SK-N-SH treated with all-trans-retinoic acid at 6 μM for 48 hours (cell line): ENCODE measurements at regions not wholly inside any gene's neighbourhood (a gene's known extent, or its start where the extent isn't known, plus 50 kb on each side); places are given as distances from the start of the nearest gene placed in this dataset.

ENCODE experiments used
- ATAC-seq: fragments of 200-7000 bp; cut with Tn5 transposase; 3 replicates; pipeline ENCODE4 v1.9.1; 2020; ENCODE audit warnings: mild to moderate bottlenecking, moderate library complexity
- ARNTL ChIP-seq: fragments of 450-650 bp; formaldehyde crosslinking; IDR thresholded peaks from 2 replicates; pipeline ENCODE4 v1.5.0; 2020; ENCODE audit warnings: low read depth, mild to moderate bottlenecking, moderate library complexity, borderline replicate concordance
- CREB5 ChIP-seq: fragments of 250-450 bp; sonication (Bioruptor Pico); IDR thresholded peaks from 2 replicates; pipeline ENCODE4 v1.5.1; 2020; ENCODE audit warnings: low read depth, mild to moderate bottlenecking, moderate library complexity
- CSDC2 ChIP-seq: fragments of 250-450 bp; sonication (Bioruptor Pico); IDR thresholded peaks from 2 replicates; pipeline ENCODE4 v1.5.0; 2020; ENCODE audit warnings: mild to moderate bottlenecking, moderate library complexity
- ISL1 ChIP-seq: fragments of 250-450 bp; sonication (Bioruptor Pico); IDR thresholded peaks from 2 replicates; pipeline ENCODE4 v2.1.2; 2022; ENCODE audit warnings: mild to moderate bottlenecking, moderate library complexity
- OSR1 ChIP-seq: fragments of 250-450 bp; sonication (Bioruptor Pico); IDR thresholded peaks from 2 replicates; pipeline ENCODE4 v1.8.0; 2022; ENCODE audit warnings: moderate library complexity, mild to moderate bottlenecking, inconsistent platforms
- PATZ1 ChIP-seq: fragments of 250-450 bp; sonication (Bioruptor Pico); IDR thresholded peaks from 2 replicates; pipeline ENCODE4 v1.8.0; 2020; ENCODE audit warnings: mild to moderate bottlenecking, moderate library complexity, borderline replicate concordance
- POU6F1 ChIP-seq: fragments of 250-450 bp; sonication (Bioruptor Pico); IDR thresholded peaks from 2 replicates; pipeline ENCODE4 v1.8.0; 2021; ENCODE audit warnings: low read depth, mild to moderate bottlenecking, moderate library complexity, borderline replicate concordance
- PPARA ChIP-seq: fragments of 250-450 bp; sonication (Bioruptor Pico); IDR thresholded peaks from 2 replicates; pipeline ENCODE4 v1.5.0; 2020; ENCODE audit warnings: mild to moderate bottlenecking, borderline replicate concordance
- RARB ChIP-seq: fragments of 250-450 bp; sonication (Bioruptor Pico); IDR thresholded peaks from 2 replicates; pipeline ENCODE4 v1.8.0; 2021; ENCODE audit warnings: mild to moderate bottlenecking, moderate library complexity
- SNAI2 ChIP-seq: fragments of 250-450 bp; sonication (Bioruptor Pico); IDR thresholded peaks from 2 replicates; pipeline ENCODE4 v1.5.0; 2020; ENCODE audit warnings: mild to moderate bottlenecking, moderate library complexity
- TCF4 ChIP-seq: fragments of 250-450 bp; sonication (Bioruptor Pico); IDR thresholded peaks from 2 replicates; pipeline ENCODE4 v1.8.0; 2021; ENCODE audit warnings: mild to moderate bottlenecking, moderate library complexity, borderline replicate concordance
- TOX ChIP-seq: fragments of 250-450 bp; sonication (Bioruptor Pico); IDR thresholded peaks from 2 replicates; pipeline ENCODE4 v1.8.0; 2021; ENCODE audit warnings: mild to moderate bottlenecking, moderate library complexity, borderline replicate concordance
- ZC3H10 ChIP-seq: fragments of 250-450 bp; sonication (Bioruptor Pico); IDR thresholded peaks from 2 replicates; pipeline ENCODE4 v1.5.1; 2021; ENCODE audit warnings: mild to moderate bottlenecking, moderate library complexity
- ZFP3 ChIP-seq: fragments of 250-450 bp; sonication (Bioruptor Pico); IDR thresholded peaks from 2 replicates; pipeline ENCODE4 v1.5.0; 2020; ENCODE audit warnings: mild to moderate bottlenecking, moderate library complexity
- ZFP30 ChIP-seq: fragments of 450-650 bp; formaldehyde crosslinking; IDR thresholded peaks from 2 replicates; pipeline ENCODE4 v1.5.0; 2022; ENCODE audit warnings: mild to moderate bottlenecking, moderate library complexity
- ZNF565 ChIP-seq: fragments of 450-650 bp; formaldehyde crosslinking; conservative IDR thresholded peaks from 2 replicates; pipeline ENCODE4 v1.5.0; 2020; ENCODE audit warnings: low read depth, mild to moderate bottlenecking, moderate library complexity
- ZNF70 ChIP-seq: fragments of 450-650 bp; formaldehyde crosslinking; IDR thresholded peaks from 2 replicates; pipeline ENCODE4 v1.5.0; 2020; ENCODE audit warnings: mild to moderate bottlenecking, moderate library complexity
- ZNF8 ChIP-seq: fragments of 450-650 bp; formaldehyde crosslinking; IDR thresholded peaks from 2 replicates; pipeline ENCODE4 v1.5.0; 2020; ENCODE audit warnings: mild to moderate bottlenecking, moderate library complexity
- TF ChIP-seq, protein P1 (sequence below): fragments of 250-450 bp; sonication (Bioruptor Pico); IDR thresholded peaks from 2 replicates; pipeline ENCODE4 v1.5.0; 2020; ENCODE audit warnings: mild to moderate bottlenecking, moderate library complexity
- TF ChIP-seq, protein P2 (sequence below): fragments of 250-450 bp; sonication (Bioruptor Pico); IDR thresholded peaks from 2 replicates; pipeline ENCODE4 v1.5.1; 2021; ENCODE audit warnings: mild to moderate bottlenecking, moderate library complexity

DNA sequence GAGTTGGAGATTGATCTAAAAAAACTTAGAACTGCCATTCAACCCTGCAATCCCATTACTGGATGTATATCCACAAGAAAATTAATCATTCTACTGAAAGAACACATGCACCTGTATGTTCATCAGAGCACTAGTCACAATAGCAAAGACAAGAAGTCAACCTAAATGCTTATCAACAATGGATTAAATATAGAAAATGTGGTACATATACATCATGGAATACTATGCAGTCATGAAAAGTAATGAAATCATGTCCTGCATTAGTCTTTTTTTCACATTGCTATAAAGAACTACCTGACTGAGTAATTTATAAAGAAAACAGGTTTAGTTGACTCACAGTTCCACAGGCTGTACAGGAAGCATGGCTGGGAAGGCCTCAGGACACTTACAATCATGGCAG is 850.5 kb downstream of the TECRL start:
- TF ChIP-seq PPARA (CRISPR knock-in tag) (no peak), ZNF8 (CRISPR knock-in tag) (peak; percentile 69)
- TF ChIP-seq, protein P1, sequence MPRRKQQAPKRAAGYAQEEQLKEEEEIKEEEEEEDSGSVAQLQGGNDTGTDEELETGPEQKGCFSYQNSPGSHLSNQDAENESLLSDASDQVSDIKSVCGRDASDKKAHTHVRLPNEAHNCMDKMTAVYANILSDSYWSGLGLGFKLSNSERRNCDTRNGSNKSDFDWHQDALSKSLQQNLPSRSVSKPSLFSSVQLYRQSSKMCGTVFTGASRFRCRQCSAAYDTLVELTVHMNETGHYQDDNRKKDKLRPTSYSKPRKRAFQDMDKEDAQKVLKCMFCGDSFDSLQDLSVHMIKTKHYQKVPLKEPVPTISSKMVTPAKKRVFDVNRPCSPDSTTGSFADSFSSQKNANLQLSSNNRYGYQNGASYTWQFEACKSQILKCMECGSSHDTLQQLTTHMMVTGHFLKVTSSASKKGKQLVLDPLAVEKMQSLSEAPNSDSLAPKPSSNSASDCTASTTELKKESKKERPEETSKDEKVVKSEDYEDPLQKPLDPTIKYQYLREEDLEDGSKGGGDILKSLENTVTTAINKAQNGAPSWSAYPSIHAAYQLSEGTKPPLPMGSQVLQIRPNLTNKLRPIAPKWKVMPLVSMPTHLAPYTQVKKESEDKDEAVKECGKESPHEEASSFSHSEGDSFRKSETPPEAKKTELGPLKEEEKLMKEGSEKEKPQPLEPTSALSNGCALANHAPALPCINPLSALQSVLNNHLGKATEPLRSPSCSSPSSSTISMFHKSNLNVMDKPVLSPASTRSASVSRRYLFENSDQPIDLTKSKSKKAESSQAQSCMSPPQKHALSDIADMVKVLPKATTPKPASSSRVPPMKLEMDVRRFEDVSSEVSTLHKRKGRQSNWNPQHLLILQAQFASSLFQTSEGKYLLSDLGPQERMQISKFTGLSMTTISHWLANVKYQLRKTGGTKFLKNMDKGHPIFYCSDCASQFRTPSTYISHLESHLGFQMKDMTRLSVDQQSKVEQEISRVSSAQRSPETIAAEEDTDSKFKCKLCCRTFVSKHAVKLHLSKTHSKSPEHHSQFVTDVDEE (CRISPR knock-in tag) = no peak
- ATAC-seq = no peak

GRCh38 chr4:63556332-63556731 is 852.9 kb downstream of the TECRL start:
- TF ChIP-seq OSR1 (CRISPR knock-in tag) (no peak), ARNTL (no peak), RARB (no peak), CREB5 (CRISPR knock-in tag) (no peak), TCF4 (CRISPR knock-in tag) (no peak), ZFP30 (CRISPR knock-in tag) (no peak)
- TF ChIP-seq, protein P2, sequence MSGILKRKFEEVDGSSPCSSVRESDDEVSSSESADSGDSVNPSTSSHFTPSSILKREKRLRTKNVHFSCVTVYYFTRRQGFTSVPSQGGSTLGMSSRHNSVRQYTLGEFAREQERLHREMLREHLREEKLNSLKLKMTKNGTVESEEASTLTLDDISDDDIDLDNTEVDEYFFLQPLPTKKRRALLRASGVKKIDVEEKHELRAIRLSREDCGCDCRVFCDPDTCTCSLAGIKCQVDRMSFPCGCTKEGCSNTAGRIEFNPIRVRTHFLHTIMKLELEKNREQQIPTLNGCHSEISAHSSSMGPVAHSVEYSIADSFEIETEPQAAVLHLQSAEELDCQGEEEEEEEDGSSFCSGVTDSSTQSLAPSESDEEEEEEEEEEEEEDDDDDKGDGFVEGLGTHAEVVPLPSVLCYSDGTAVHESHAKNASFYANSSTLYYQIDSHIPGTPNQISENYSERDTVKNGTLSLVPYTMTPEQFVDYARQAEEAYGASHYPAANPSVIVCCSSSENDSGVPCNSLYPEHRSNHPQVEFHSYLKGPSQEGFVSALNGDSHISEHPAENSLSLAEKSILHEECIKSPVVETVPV (CRISPR knock-in tag) = no peak
- ATAC-seq = no peak

DNA sequence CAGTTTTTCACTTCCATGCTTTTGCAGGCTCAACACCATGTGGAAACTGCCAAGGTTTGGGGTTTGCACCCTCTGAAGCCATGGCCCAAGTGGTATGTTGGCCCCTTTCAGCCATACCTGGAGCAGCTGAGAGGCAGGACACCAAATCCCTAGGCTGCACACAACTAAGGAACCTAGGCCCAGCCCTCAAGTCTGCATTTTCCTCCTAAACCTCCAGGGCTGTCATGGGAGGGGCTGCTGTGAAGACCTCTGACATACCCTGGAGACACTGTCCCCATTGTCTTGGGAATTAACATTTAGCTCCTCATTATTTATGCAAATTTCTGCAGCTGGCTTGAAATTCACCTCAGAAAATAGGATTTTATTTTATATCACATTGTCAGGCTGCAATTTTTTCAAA is 856.1 kb downstream of the TECRL start:
- TF ChIP-seq ZFP30 (CRISPR knock-in tag) (no peak), ZC3H10 (no peak), ZNF565 (CRISPR knock-in tag) (no peak), SNAI2 (no peak), ARNTL (no peak), PATZ1 (CRISPR knock-in tag) (no peak), TOX (CRISPR knock-in tag) (no peak), TCF4 (CRISPR knock-in tag) (no peak), OSR1 (CRISPR knock-in tag) (no peak), POU6F1 (CRISPR knock-in tag) (no peak), ZFP3 (CRISPR knock-in tag) (no peak), CSDC2 (CRISPR knock-in tag) (no peak), PPARA (CRISPR knock-in tag) (no peak), CREB5 (CRISPR knock-in tag) (no peak), ZNF70 (CRISPR knock-in tag) (no peak), ISL1 (CRISPR knock-in tag) (no peak)
- TF ChIP-seq, all 23 proteins: peak for 0
- no peak for ATAC-seq
